DMS114 treated with DMSO at 0.1 percent for 48 hours (cell line): ENCODE measurements at regions not wholly inside any gene's neighbourhood (a gene's known extent, or its start where the extent isn't known, plus 50 kb on each side); places are given as distances from the start of the nearest gene placed in this dataset.
"Not testable (repeated sequence)": the region's sequence is repeated elsewhere in the genome, so short reads cannot be mapped to it uniquely, and the experiment has no call there.

Source experiments
- DNase-seq: peaks from one replicate; lab custom pipeline; 2025; ENCODE audit not compliant: unreplicated experiment; lab: John Stamatoyannopoulos, UW

- DNase-seq, result no peak
Measured at GRCh38 chr6:112459758-112460304, 112.7 kb downstream of the RFPL4B start.

- DNase-seq, result no peak
Measured at GRCh38 chr6:112464901-112465665, 118.0 kb downstream of the RFPL4B start.

- no peak for DNase-seq
Measured at GRCh38 chr6:112466373-112467151, 119.4 kb downstream of the RFPL4B start.

- no peak for DNase-seq
Measured at GRCh38 chr6:112468359-112468758, 121.2 kb downstream of the RFPL4B start.

- no peak for DNase-seq
Measured at GRCh38 chr6:112469306-112469705, 122.2 kb downstream of the RFPL4B start.

GRCh38 chr6:112470376-112470775, 123.2 kb downstream of the RFPL4B start:
- DNase-seq, result no peak

GRCh38 chr6:112470950-112471349, 123.8 kb downstream of the RFPL4B start:
- no peak for DNase-seq

- no peak for DNase-seq
Measured at GRCh38 chr6:112475083-112475482, 128.0 kb downstream of the RFPL4B start.

GRCh38 chr6:112477125-112477524, 130.0 kb downstream of the RFPL4B start:
- DNase-seq, result no peak

GRCh38 chr6:112478036-112478435, 130.9 kb downstream of the RFPL4B start:
- DNase-seq, result no peak

GRCh38 chr6:112479975-112480374, 132.8 kb downstream of the RFPL4B start:
- not testable (repeated sequence) for DNase-seq

GRCh38 chr6:112480553-112480952, 133.4 kb downstream of the RFPL4B start:
- no peak for DNase-seq

- no peak for DNase-seq
Measured at GRCh38 chr6:112481211-112481610, 134.1 kb downstream of the RFPL4B start.

GRCh38 chr6:112482373-112482772, 135.2 kb downstream of the RFPL4B start:
- DNase-seq, result no peak

- no peak for DNase-seq
Measured at GRCh38 chr6:112485120-112485826, 138.1 kb downstream of the RFPL4B start.

GRCh38 chr6:112485827-112486212, 138.7 kb downstream of the RFPL4B start:
- DNase-seq, result no peak

- DNase-seq, result no peak
Measured at GRCh38 chr6:112486454-112486853, 139.3 kb downstream of the RFPL4B start.

GRCh38 chr6:112488238-112488637, 141.1 kb downstream of the RFPL4B start:
- DNase-seq, result no peak

GRCh38 chr6:112501705-112502104, 154.6 kb downstream of the RFPL4B start:
- no peak for DNase-seq

- no peak for DNase-seq
Measured at GRCh38 chr6:112502351-112503090, 155.4 kb downstream of the RFPL4B start.

GRCh38 chr6:112503091-112503596, 156.0 kb downstream of the RFPL4B start:
- no peak for DNase-seq
